IMR-90 (cell line): ENCODE measurements at regions not wholly inside any gene's neighbourhood (a gene's known extent, or its start where the extent isn't known, plus 50 kb on each side); places are given as distances from the start of the nearest gene placed in this dataset.

Source experiments
- CEBPB ChIP-seq: IDR thresholded peaks from 2 replicates; pipeline ENCODE4 v1.6.1; 2012; ENCODE audit warnings: low read depth, low read length, improper control_type of control experiment
- CHD1 ChIP-seq: IDR thresholded peaks from 2 replicates; pipeline ENCODE4 v1.6.1; 2012; ENCODE audit warnings: low read depth, low read length, improper control_type of control experiment
- FOS ChIP-seq: fragments of 150-350 bp; IDR thresholded peaks from 2 replicates; pipeline ENCODE4 v1.6.1; 2016; ENCODE audit warnings: low read depth, low read length
- MAFK ChIP-seq: IDR thresholded peaks from 2 replicates; pipeline ENCODE4 v1.6.1; 2012; ENCODE audit warnings: low read depth, low read length, improper control_type of control experiment
- MAZ ChIP-seq: IDR thresholded peaks from 2 replicates; pipeline ENCODE4 v1.6.1; 2012; ENCODE audit warnings: low read depth, mild to moderate bottlenecking, low read length, improper control_type of control experiment, moderate library complexity, borderline replicate concordance
- MXI1 ChIP-seq: IDR thresholded peaks from 2 replicates; pipeline ENCODE4 v1.6.1; 2012; ENCODE audit warnings: low read depth, mild to moderate bottlenecking, low read length, moderate library complexity, borderline replicate concordance
- NFE2L2 ChIP-seq: fragments of 150-350 bp; IDR thresholded peaks from 2 replicates; pipeline ENCODE4 v1.6.1; 2016; ENCODE audit warnings: low read depth, mild to moderate bottlenecking, low read length
- POLR2A ChIP-seq: IDR thresholded peaks from 2 replicates; pipeline ENCODE4 v1.6.1; 2012; ENCODE audit warnings: mild to moderate bottlenecking, low read depth, low read length
- RAD21 ChIP-seq: IDR thresholded peaks from 2 replicates; pipeline ENCODE4 v1.6.1; 2012; ENCODE audit warnings: low read length, improper control_type of control experiment
- RCOR1 ChIP-seq: IDR thresholded peaks from 2 replicates; pipeline ENCODE4 v1.6.1; 2012; ENCODE audit warnings: mild to moderate bottlenecking, low read length, improper control_type of control experiment; ENCODE audit not compliant: insufficient replicate concordance
- SMC3 ChIP-seq: fragments of 150-350 bp; IDR thresholded peaks from 2 replicates; pipeline ENCODE4 v1.6.1; 2016; ENCODE audit warnings: low read depth, mild to moderate bottlenecking, antibody characterized with exemption, low read length, moderate library complexity
- TF ChIP-seq, protein P1 (sequence below): conservative IDR thresholded peaks from 2 replicates; pipeline ENCODE4 v1.5.1; 2012; ENCODE audit warnings: mild to moderate bottlenecking, low read depth, low read length, improper control_type of control experiment
- TF ChIP-seq, protein P2 (sequence below): fragments of 150-350 bp; IDR thresholded peaks from 2 replicates; pipeline ENCODE4 v1.6.1; 2016; ENCODE audit warnings: low read depth, mild to moderate bottlenecking, low read length, moderate library complexity, borderline replicate concordance
- TF ChIP-seq, protein P3 (sequence below): fragments of 150-350 bp; IDR thresholded peaks from 2 replicates; pipeline ENCODE4 v1.6.1; 2017; ENCODE audit warnings: mild to moderate bottlenecking, antibody characterized with exemption, low read length, low read depth

DNA sequence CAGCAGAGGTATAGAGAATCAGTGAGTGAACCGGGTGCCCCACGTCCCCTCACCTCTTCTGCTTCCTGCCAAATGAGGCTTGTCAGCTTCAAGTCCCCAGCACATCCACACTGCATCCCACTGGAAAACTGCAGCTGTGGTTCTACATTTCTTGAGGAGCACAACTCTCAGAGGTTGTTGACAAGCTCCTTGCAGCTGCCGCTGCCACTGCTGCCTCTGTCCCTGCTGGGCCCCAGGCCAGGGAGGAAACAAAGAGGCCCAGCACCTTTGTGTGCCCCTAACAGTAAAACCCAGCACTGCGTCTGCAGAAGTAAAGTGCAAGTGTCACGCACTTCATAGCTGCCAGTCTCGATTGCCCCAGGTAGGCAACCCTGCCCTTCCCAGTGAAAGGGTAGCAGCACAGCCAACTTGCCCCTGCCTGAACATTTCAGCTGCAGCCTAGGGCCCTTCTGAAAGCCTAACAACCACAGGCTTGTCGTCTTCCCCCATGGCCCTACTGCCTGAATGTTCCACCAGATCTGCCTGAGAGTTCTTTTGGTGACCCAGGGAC is 1162.1 kb upstream of the USP15 start:
- TF ChIP-seq, protein P1, sequence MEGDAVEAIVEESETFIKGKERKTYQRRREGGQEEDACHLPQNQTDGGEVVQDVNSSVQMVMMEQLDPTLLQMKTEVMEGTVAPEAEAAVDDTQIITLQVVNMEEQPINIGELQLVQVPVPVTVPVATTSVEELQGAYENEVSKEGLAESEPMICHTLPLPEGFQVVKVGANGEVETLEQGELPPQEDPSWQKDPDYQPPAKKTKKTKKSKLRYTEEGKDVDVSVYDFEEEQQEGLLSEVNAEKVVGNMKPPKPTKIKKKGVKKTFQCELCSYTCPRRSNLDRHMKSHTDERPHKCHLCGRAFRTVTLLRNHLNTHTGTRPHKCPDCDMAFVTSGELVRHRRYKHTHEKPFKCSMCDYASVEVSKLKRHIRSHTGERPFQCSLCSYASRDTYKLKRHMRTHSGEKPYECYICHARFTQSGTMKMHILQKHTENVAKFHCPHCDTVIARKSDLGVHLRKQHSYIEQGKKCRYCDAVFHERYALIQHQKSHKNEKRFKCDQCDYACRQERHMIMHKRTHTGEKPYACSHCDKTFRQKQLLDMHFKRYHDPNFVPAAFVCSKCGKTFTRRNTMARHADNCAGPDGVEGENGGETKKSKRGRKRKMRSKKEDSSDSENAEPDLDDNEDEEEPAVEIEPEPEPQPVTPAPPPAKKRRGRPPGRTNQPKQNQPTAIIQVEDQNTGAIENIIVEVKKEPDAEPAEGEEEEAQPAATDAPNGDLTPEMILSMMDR = no peak
- TF ChIP-seq NFE2L2 = no peak
- no peak for TF ChIP-seq FOS
- no peak for TF ChIP-seq POLR2A
- TF ChIP-seq MAFK = no peak
- no peak for TF ChIP-seq SMC3
- TF ChIP-seq MXI1 = no peak
- no peak for TF ChIP-seq CHD1
- TF ChIP-seq MAZ = no peak
- no peak for TF ChIP-seq RAD21
- no peak for TF ChIP-seq RCOR1
- TF ChIP-seq, protein P2, sequence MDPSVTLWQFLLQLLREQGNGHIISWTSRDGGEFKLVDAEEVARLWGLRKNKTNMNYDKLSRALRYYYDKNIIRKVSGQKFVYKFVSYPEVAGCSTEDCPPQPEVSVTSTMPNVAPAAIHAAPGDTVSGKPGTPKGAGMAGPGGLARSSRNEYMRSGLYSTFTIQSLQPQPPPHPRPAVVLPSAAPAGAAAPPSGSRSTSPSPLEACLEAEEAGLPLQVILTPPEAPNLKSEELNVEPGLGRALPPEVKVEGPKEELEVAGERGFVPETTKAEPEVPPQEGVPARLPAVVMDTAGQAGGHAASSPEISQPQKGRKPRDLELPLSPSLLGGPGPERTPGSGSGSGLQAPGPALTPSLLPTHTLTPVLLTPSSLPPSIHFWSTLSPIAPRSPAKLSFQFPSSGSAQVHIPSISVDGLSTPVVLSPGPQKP = no peak
- no peak for TF ChIP-seq CEBPB
- TF ChIP-seq, protein P3, sequence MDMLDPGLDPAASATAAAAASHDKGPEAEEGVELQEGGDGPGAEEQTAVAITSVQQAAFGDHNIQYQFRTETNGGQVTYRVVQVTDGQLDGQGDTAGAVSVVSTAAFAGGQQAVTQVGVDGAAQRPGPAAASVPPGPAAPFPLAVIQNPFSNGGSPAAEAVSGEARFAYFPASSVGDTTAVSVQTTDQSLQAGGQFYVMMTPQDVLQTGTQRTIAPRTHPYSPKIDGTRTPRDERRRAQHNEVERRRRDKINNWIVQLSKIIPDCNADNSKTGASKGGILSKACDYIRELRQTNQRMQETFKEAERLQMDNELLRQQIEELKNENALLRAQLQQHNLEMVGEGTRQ = no peak
